Trophoblast cell (in vitro differentiated cells and primary cell): ENCODE measurements at regions not wholly inside any gene's neighbourhood (a gene's known extent, or its start where the extent isn't known, plus 50 kb on each side); places are given as distances from the start of the nearest gene placed in this dataset.

ENCODE experiments used
- DNase-seq, 2 donors: peaks; one replicate each; pipeline ENCODE4 v3.0.0-alpha.2; 2016
- H2AFZ ChIP-seq: 2 replicates; pipeline ENCODE4 v1.6.1; 2013; ENCODE audit warnings: low read length, moderate library complexity, mild to moderate bottlenecking; ENCODE audit not compliant: insufficient read depth, poor library complexity
- H2AK5ac ChIP-seq: 2 replicates; pipeline ENCODE4 v1.6.1; 2013; ENCODE audit warnings: mild to moderate bottlenecking, low read length
- H2BK120ac ChIP-seq: 2 replicates; pipeline ENCODE4 v1.6.1; 2013; ENCODE audit warnings: low read length, mild to moderate bottlenecking, moderate library complexity; ENCODE audit not compliant: insufficient read depth, poor library complexity
- H2BK12ac ChIP-seq: 2 replicates; pipeline ENCODE4 v1.6.1; 2013; ENCODE audit warnings: mild to moderate bottlenecking, low read length, moderate library complexity
- H2BK5ac ChIP-seq: 2 replicates; pipeline ENCODE4 v1.6.1; 2013; ENCODE audit warnings: low read length, low read depth, moderate library complexity, mild to moderate bottlenecking; ENCODE audit not compliant: poor library complexity
- H3K14ac ChIP-seq: 2 replicates; pipeline ENCODE4 v1.6.1; 2013; ENCODE audit warnings: mild to moderate bottlenecking, low read length
- H3K18ac ChIP-seq: 2 replicates; pipeline ENCODE4 v1.6.1; 2013; ENCODE audit warnings: mild to moderate bottlenecking, low read length
- H3K23ac ChIP-seq: 2 replicates; pipeline ENCODE4 v1.6.1; 2013; ENCODE audit warnings: low read length
- H3K27ac ChIP-seq: 2 replicates; pipeline ENCODE4 v1.5.1; 2013; ENCODE audit warnings: low read depth, mild to moderate bottlenecking, inconsistent platforms, low read length, moderate library complexity
- H3K27me3 ChIP-seq: 2 replicates; pipeline ENCODE4 v1.6.1; 2013; ENCODE audit warnings: inconsistent platforms, mild to moderate bottlenecking, low read length, moderate library complexity; ENCODE audit not compliant: insufficient read depth
- H3K36me3 ChIP-seq, 2 experiments: 1 replicate in 1 of 2; 2 replicates in 1 of 2; pipeline ENCODE4 v1.6.1; 2013; ENCODE audit warnings: low read length in 2 of 2, mild to moderate bottlenecking in 2 of 2, moderate library complexity in 1 of 2; ENCODE audit not compliant: insufficient read depth in 2 of 2, control insufficient read depth in 1 of 2
- H3K4ac ChIP-seq: 2 replicates; pipeline ENCODE4 v1.6.1; 2013; ENCODE audit warnings: low read depth, mild to moderate bottlenecking, low read length, moderate library complexity
- H3K4me1 ChIP-seq, 2 experiments: 1 replicate in 1 of 2; 2 replicates in 1 of 2; pipeline ENCODE4 v1.6.1; 2013; ENCODE audit warnings: low read length in 2 of 2, mild to moderate bottlenecking in 2 of 2, moderate library complexity in 1 of 2; ENCODE audit not compliant: insufficient read depth in 2 of 2, control insufficient read depth in 1 of 2
- H3K4me2 ChIP-seq: 2 replicates; pipeline ENCODE4 v1.6.1; 2013; ENCODE audit warnings: inconsistent platforms, mild to moderate bottlenecking, low read length, moderate library complexity
- H3K4me3 ChIP-seq: 2 replicates; pipeline ENCODE4 v1.5.1; 2013; ENCODE audit warnings: mild to moderate bottlenecking, low read depth, low read length, inconsistent platforms
- H3K79me1 ChIP-seq: one replicate; pipeline ENCODE4 v1.6.1; 2013; ENCODE audit warnings: low read length
- H3K79me2 ChIP-seq: 2 replicates; pipeline ENCODE4 v1.6.1; 2013; ENCODE audit warnings: low read length, mild to moderate bottlenecking; ENCODE audit not compliant: control insufficient read depth, insufficient read depth, poor library complexity
- H3K9ac ChIP-seq: 2 replicates; pipeline ENCODE4 v1.6.1; 2013; ENCODE audit warnings: mild to moderate bottlenecking, low read length
- H3K9me3 ChIP-seq: 2 replicates; pipeline ENCODE4 v1.6.1; 2013; ENCODE audit warnings: low read depth, mild to moderate bottlenecking, control low read depth, inconsistent platforms, low read length; ENCODE audit not compliant: insufficient read depth
- H4K12ac ChIP-seq: 2 replicates; pipeline ENCODE4 v1.6.1; 2013; ENCODE audit warnings: low read depth, mild to moderate bottlenecking, low read length, moderate library complexity
- H4K8ac ChIP-seq: 2 replicates; pipeline ENCODE4 v1.6.1; 2013; ENCODE audit warnings: low read depth, mild to moderate bottlenecking, low read length, moderate library complexity
- H4K91ac ChIP-seq: one replicate; pipeline ENCODE4 v1.6.1; 2013; ENCODE audit warnings: low read depth, mild to moderate bottlenecking, low read length, moderate library complexity
- WGBS: extraction: QIAGEN DNeasy Blood & Tissue Kit; methylation state at CpG from one replicate; pipeline ENCODE4 v1.1.7; 2013; ENCODE audit warnings: missing lambda C conversion rate; ENCODE audit not compliant: insufficient read length, insufficient coverage; ENCODE audit errors: extremely low coverage; 5-methylcytosine and 5-hydroxymethylcytosine counted together

- no CpG with 5 or more reads among the region's 2 CpGs for WGBS
- H2BK5ac ChIP-seq, result no peak overlapping the region
Observed at GRCh38 chr20:40769677-40770285, 80.7 kb upstream of the MAFB start.

GRCh38 chr20:40770564-40771307 is 81.7 kb upstream of the MAFB start:
- Histone ChIP-seq H3K79me2 (no peaks in the 10 kb centered on the region), H3K27me3 (no peaks in the 10 kb centered on the region), H3K9ac (no peak overlapping the region), H3K23ac (no peak overlapping the region), H4K12ac (no peak overlapping the region), H2AK5ac (no peak overlapping the region), H3K4me2 (no peak overlapping the region), H2BK120ac (no peak overlapping the region), H2BK5ac (no peak overlapping the region), H3K18ac (no peak overlapping the region), H2AFZ (no peak overlapping the region), H3K36me3 (no peaks in the 10 kb centered on the region), H3K14ac (no peak overlapping the region), H4K8ac (no peak overlapping the region), H3K9me3 (no peaks in the 10 kb centered on the region), H3K79me1 (no peaks in the 10 kb centered on the region), H3K4me3 (no peak overlapping the region), H3K4ac (no peak overlapping the region), H4K91ac (no peak overlapping the region), H3K27ac (no peak overlapping the region), H3K4me1 (no peaks in the 10 kb centered on the region), H2BK12ac (no peak overlapping the region)
- no CpG with 5 or more reads among the region's 13 CpGs for WGBS
- no peak for DNase-seq

More at GRCh38 chr20:40769677-40770285, 80.7 kb upstream of the MAFB start:
- no peak overlapping the region for H4K8ac ChIP-seq
- H3K79me1 ChIP-seq, result no peaks in the 10 kb centered on the region
- no peak overlapping the region for H3K9ac ChIP-seq
- no peak overlapping the region for H2AK5ac ChIP-seq
- H3K4me1 ChIP-seq, result no peaks in the 10 kb centered on the region
- H3K27me3 ChIP-seq, result no peaks in the 10 kb centered on the region
- H3K4me2 ChIP-seq, result no peak overlapping the region
- no peaks in the 10 kb centered on the region for H3K9me3 ChIP-seq
- H3K14ac ChIP-seq, result no peak overlapping the region
- no peak overlapping the region for H3K18ac ChIP-seq
- H3K4ac ChIP-seq, result no peak overlapping the region
- H2AFZ ChIP-seq, result no peak overlapping the region
- no peaks in the 10 kb centered on the region for H3K79me2 ChIP-seq
- no peak overlapping the region for H4K91ac ChIP-seq
- no peak overlapping the region for H3K23ac ChIP-seq
- no peak overlapping the region for H4K12ac ChIP-seq
- no peaks in the 10 kb centered on the region for H3K36me3 ChIP-seq
- DNase-seq, result peak in 1 of 2 donors; percentile 3
- H3K27ac ChIP-seq, result no peak overlapping the region
- H3K4me3 ChIP-seq, result no peak overlapping the region
- H2BK120ac ChIP-seq, result no peak overlapping the region
- H2BK12ac ChIP-seq, result no peak overlapping the region

GRCh38 chr20:40771308-40771610 is 82.2 kb upstream of the MAFB start:
- no peak overlapping the region for H2AFZ ChIP-seq
- no peaks in the 10 kb centered on the region for H3K4me1 ChIP-seq
- no peak overlapping the region for H3K27ac ChIP-seq
- DNase-seq, result no peak
- no peak overlapping the region for H3K18ac ChIP-seq
- no peak overlapping the region for H3K4me3 ChIP-seq
- H3K9me3 ChIP-seq, result no peaks in the 10 kb centered on the region
- no peak overlapping the region for H4K12ac ChIP-seq
- no peak overlapping the region for H3K4me2 ChIP-seq
- no peaks in the 10 kb centered on the region for H3K79me1 ChIP-seq
- H3K9ac ChIP-seq, result no peak overlapping the region
- no peak overlapping the region for H4K8ac ChIP-seq
- H4K91ac ChIP-seq, result no peak overlapping the region
- no peak overlapping the region for H3K4ac ChIP-seq
- no peak overlapping the region for H2BK5ac ChIP-seq
- H3K27me3 ChIP-seq, result no peaks in the 10 kb centered on the region
- no peak overlapping the region for H2BK12ac ChIP-seq
- no peaks in the 10 kb centered on the region for H3K36me3 ChIP-seq
- no peak overlapping the region for H3K14ac ChIP-seq
- no CpG with 5 or more reads among the region's 4 CpGs for whole genome bisulfite sequencing
- no peak overlapping the region for H2BK120ac ChIP-seq
- H3K23ac ChIP-seq, result no peak overlapping the region
- no peaks in the 10 kb centered on the region for H3K79me2 ChIP-seq
- H2AK5ac ChIP-seq, result no peak overlapping the region

- H3K79me2 ChIP-seq, result no peaks in the 10 kb centered on the region
- H3K4me2 ChIP-seq, result no peak overlapping the region
- H4K91ac ChIP-seq, result no peak overlapping the region
- no peak overlapping the region for H3K4me3 ChIP-seq
- no peaks in the 10 kb centered on the region for H3K79me1 ChIP-seq
- WGBS, result no CpG with 5 or more reads among the region's 7 CpGs
- H2AFZ ChIP-seq, result no peak overlapping the region
- H2BK120ac ChIP-seq, result no peak overlapping the region
- no peak overlapping the region for H3K14ac ChIP-seq
- peaks cover under 1% of the 10 kb centered on the region in 2 experiments for H3K4me1 ChIP-seq
- no peak overlapping the region for H3K23ac ChIP-seq
- no peak overlapping the region for H4K12ac ChIP-seq
- H4K8ac ChIP-seq, result no peak overlapping the region
- no peaks in the 10 kb centered on the region for H3K36me3 ChIP-seq
- no peak overlapping the region for H2BK12ac ChIP-seq
- H3K9me3 ChIP-seq, result no peaks in the 10 kb centered on the region
- H3K27ac ChIP-seq, result no peak overlapping the region
- DNase-seq, result no peak
- no peak overlapping the region for H3K4ac ChIP-seq
- H2AK5ac ChIP-seq, result no peak overlapping the region
- H2BK5ac ChIP-seq, result no peak overlapping the region
- H3K9ac ChIP-seq, result no peak overlapping the region
- no peaks in the 10 kb centered on the region for H3K27me3 ChIP-seq
- no peak overlapping the region for H3K18ac ChIP-seq
Observed at GRCh38 chr20:40771848-40772511, 82.9 kb upstream of the MAFB start.
